ENCODE measurements at regions not wholly inside any gene's neighbourhood (a gene's known extent, or its start where the extent isn't known, plus 50 kb on each side); places are given as distances from the start of the nearest gene placed in this dataset.

DNA sequence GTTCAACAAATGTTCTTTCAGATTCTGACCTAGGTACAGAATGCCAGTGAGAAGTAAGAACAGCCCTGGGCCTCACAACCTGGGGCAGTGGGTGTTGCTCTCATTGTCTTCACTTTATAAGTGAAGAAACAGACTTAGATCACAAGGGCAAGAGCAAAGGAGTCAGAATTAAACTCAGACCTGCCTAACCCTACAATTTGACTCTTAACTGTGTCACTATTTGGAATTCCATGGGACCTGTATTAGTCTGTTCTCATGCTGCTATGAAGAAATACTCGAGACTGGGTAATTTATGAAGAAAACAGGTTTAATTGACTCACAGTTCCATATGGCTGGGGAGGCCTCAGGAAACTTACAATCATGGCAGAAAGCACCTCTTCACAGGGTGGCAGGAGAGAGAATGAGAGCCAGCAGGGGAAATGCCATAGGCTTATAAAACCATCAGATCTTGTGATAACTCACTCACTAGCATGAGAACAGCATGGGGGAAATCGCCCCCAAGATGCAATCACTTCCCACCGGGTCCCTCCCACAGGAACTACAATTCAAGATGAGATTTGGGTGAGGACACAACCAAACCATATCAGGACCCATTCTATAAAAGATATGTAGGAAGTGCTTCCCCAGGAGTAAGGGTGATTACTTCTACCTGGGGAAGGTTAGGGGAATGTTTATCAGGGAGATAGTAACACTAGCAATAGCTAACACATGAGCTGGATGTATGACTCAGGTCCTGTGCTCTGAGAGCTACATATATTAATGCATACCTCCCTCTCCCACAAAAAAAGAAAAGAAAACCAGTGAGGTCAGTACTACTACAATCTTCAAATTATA is 270.1 kb downstream of the SOX9 start:
- DNase-seq (ENCODE audit: low spot score), result no peak

DNA sequence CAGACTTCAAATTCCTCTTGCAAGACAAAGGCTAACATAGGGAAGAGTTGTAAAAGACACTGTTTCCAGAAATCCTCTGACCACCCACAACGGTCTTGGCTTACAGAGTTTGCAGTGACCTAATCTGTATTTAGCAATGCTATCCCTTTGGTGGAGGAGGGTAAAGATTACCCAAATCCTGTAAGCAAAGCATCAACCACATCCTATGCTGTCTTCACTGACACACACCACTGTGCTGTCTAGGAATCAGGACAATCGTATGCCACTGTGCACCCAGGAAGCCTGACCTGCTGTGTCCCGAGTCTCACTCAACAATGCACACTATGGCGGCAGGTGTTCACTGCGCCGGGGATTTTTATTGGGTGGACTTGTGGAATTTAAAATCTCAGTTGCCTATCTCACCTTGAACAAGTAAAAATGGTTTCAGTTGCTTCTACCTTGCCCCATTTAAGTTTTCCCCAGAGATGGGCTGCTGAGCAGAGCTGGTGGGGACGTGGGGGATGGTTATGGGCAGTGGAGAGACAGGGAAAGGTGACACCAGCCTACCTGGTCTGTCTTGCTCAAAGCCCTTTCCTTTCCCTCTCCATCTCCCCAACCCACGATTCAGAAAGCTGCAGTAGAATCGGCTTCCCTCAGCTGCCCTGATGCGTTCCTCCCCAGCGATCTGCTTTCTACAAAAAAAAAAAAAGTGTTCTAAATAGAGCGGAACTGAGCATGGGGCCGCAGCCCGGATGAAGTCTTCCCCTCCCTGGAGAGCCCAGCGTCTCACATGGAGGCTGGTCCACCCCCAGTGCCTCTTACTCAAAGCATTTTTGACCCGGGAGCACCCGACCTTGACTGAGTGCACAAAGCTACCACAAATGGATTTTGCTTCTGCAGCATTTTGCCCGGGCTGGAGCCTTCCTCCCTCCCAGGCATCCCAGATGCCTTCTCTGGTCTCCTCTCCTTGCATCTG is 271.5 kb downstream of the SOX9 start:
- peak; percentile 57 for DNase-seq (ENCODE audit: low spot score)

DNA sequence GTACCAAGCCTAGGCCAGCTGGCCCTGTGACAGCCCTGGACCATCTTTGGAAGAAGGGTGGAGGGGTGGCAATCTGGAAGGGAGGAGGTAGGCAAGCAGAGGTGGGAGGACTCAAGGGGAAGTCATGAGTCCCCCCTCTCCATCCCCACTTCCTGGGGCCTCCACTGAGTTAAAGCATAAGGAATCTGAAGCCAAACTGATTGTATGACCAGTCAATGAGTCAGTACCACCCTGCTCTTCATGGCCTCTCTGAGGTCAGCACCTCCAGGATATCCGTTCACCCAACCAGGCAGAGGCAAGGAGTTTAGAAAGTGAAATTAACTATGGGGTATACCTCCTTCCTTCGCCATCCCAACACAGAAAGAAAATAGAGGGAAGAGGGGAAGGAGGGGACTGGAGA is 272.7 kb downstream of the SOX9 start:
- DNase-seq (ENCODE audit: low spot score), result peak; percentile 71

- DNase-seq (ENCODE audit: low spot score), result no peak
These were observed 273.7 kb downstream of the SOX9 start for GRCh38 chr17:72394531-72394930.

DNA sequence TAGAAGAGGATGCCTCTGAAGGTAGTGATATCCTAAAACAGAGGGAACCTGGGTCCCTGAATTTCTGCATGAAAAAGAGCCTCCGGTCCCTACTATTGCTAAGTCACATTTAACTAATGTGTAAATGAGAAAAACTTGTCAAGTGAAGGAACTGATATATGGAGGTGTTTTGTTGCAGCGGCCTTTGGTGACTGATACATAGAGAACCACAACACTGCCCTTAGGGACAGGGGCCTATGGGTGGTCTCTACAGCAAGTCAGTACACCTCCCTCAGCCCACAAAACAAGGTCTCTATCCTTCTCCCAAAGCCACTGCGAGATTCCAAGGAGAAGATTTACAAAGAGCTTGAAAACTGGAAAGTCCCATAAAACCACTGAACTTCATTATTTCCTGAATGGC is 275.3 kb downstream of the SOX9 start:
- DNase-seq (ENCODE audit: low spot score), result no peak

GRCh38 chr17:72397223-72397667 is 276.4 kb downstream of the SOX9 start:
- DNase-seq (ENCODE audit: low spot score), result no peak

DNA sequence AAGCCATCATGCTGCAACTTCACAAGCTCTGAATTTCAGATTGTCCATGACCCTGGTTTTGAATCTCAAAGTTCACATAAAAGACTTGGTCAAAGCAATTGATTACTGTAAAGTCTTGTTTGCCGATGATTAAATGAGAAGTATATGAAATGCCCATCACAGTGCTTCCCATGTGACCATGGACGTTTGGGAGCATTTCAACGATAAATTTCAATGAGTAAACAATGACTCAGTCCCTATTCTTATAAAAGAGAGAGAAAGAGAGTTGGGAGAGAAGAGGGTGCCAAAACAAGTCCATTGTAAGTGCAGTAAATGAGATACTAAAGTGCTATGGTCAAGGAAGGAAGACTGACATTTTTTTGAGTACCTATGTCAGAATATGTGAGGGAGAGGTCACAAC is 276.9 kb downstream of the SOX9 start:
- no peak for DNase-seq (ENCODE audit: low spot score)

- no peak for DNase-seq (ENCODE audit: low spot score)
These were observed 278.3 kb downstream of the SOX9 start for GRCh38 chr17:72399023-72399607.

GRCh38 chr17:72399608-72400487 is 279.0 kb downstream of the SOX9 start:
- DNase-seq (ENCODE audit: low spot score), result no peak

- DNase-seq (ENCODE audit: low spot score), result no peak
These were observed 279.6 kb downstream of the SOX9 start for GRCh38 chr17:72400488-72400827.

GRCh38 chr17:72400863-72401262 is 280.0 kb downstream of the SOX9 start:
- no peak for DNase-seq (ENCODE audit: low spot score)

DNA sequence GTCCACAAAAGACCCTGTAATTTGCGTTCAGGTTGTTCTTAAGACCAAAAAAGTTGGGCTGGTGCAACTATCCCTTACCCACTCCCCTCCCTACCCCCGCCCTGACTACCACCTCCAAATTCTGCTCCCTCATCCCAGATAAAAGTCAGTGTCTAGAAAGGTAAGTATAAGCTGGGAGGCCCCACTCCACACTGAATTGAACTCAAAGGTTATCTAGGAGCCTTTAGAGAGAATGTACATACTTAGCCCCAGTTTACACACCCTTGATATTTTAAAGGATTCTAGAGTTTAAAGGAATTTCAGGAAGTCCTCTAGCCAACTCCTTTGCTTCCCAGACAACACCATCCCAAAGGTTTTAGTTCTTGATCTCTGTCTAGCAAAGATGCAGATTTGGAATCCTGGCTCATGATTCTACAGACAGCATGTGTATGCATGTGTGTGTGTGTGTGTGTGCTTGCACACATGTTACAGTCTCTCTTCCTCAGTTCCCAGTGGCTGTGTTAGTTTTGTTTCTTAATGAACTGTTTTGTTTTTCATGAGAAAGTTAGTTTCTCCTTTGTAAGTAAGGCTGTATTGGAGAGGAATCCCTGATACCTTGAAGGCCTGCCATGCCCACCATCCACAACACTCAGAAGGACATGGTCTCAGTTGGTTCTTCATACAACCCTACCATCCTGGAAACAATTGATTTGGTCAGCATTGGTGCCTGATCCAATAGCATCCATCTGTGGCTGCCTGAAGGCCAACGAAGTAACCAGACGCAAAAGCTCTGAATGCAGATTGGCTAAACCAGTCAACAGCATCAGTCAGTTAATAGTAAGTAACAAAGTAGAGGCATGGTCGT is 281.3 kb downstream of the SOX9 start:
- no peak for DNase-seq (ENCODE audit: low spot score)

DNA sequence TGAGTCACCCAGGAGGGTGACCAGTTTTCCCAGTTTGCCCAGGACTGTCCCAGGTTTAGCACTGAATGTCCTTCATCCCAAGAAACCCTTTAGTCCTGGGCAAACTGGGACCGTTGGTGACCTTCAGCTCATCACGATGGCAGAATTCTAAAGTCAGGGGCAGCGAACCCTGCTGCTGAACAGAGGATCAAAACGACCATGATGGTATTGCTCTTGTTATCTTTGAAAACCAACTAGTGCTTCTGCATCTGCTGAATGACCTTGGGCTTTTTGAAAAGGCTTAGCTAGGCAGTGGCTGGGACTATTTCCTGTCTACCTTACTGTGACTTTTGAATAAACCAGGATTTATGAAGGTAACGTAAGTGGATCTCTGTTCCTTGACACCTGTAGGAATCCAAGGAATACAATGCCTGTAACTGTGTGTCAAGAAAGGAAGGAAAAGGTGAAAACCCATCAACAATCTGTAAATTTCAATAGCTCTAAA is 281.9 kb downstream of the SOX9 start:
- DNase-seq (ENCODE audit: low spot score), result no peak

GRCh38 chr17:72403713-72404209 is 282.9 kb downstream of the SOX9 start:
- DNase-seq (ENCODE audit: low spot score), result no peak

DNA sequence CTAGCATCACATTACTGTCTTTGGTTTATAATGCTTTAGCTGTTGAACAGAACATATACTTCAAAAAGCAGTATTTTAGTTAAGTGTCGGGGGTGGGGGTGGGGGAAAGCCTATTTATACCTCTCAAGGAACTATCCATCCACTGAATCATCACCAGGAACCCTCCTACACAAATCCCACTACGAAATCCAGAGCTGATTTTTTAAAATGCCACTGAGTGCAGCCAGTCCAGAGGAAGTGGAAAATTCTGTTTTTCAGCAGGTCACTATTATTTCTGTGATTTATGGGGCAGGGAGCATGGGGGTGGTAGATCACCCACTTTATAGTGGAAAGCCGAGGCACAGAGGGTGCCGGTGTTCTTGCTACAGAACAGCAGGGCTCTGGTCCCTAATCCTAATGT is 284.1 kb downstream of the SOX9 start:
- peak; percentile 67 for DNase-seq (ENCODE audit: low spot score)

DNA sequence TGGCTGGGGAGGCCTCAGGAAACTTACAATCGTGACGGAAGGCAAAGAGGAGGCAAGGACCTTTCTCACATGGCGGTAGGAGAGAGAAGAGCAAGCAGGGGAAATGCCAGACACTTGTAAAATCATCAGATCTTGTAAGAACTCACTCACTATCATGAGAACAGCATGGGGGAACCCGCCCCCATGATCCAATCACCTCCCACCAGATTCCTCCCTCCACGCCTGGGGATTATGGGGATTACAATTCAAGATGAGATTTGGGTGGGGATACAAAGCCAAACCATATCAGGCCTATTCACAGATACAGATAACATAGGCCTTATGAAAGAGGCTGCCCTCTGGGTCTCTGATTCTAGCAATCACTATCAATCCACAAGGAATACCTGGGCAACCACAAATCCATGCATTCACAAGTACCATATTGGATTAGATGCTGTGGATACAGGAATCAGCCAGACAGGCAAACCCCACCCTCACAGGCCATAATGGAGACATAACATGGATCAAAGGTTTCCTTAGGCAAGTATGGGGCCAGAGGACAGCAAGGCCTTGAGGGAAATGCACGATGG is 284.9 kb downstream of the SOX9 start:
- DNase-seq (ENCODE audit: low spot score), result no peak

DNA sequence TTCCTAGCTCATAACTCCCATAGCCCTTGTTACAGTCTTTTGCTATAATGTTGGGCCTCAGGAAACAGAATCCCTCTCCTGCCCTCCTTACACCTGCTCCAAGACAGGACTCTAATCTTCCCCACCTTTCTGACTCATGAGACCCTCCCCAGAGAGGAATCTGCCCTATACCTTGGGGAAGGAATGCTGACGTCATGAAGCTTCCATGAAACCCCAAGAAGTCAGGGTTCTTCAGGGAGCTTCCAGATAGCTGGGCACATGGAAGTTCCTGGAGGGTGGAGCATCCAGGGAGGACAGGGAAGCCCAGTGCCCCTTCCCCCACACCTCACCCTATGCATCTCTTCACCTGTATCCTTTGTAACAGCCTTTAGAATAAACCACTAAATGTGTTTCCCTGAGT is 285.7 kb downstream of the SOX9 start:
- DNase-seq (ENCODE audit: low spot score), result no peak

GRCh38 chr17:72407336-72407909 is 286.6 kb downstream of the SOX9 start:
- peak; percentile 96 for DNase-seq (ENCODE audit: low spot score)

DNA sequence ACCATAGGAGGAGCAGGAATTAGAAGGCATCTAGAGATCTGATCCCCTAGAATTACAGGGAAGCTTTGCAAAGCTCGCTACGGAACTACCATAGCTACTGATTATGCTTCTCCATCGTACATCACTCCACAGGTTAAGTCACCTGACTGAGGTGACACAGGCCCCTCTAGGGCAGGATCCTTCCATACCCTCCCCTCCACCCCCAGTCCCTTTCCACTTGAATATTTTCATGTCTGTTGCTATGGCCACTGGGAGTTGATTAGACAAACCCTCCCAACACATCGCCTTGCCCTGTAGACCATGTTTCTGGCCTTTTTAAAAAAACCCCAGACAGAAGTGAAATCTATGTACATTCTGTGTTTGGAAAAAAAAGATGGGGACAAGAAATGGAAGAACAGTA is 287.1 kb downstream of the SOX9 start:
- DNase-seq (ENCODE audit: low spot score), result no peak

DNA sequence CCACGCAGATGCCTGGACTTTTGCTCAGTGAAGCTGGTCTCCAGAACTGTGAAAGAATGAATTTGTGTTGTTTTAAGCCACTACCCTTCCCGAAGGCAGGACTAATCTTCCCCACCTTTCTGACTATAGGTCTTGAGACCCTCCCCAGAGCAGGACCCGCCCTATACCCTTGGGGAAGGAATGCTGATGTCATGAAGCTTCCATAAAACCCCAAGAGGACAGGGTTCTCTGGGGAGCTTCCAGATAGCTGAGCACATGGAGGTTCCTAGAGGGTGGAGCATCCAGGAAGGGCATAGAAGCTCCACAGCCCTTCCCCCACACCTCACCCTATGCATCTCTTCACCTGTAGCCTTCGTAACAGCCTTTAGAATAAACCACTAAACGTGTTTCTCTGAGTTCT is 287.8 kb downstream of the SOX9 start:
- DNase-seq (ENCODE audit: low spot score), result no peak

All from hepatic stellate cell (primary cell).